NB4 (cell line): ENCODE measurements at regions not wholly inside any gene's neighbourhood (a gene's known extent, or its start where the extent isn't known, plus 50 kb on each side); places are given as distances from the start of the nearest gene placed in this dataset.

ENCODE experiments used
- MAX ChIP-seq: IDR thresholded peaks from 2 replicates; pipeline ENCODE4 v1.6.1; 2011; ENCODE audit warnings: low read depth, low read length
- TF ChIP-seq, protein P1 (sequence below): IDR thresholded peaks from one replicate; pipeline ENCODE4 v1.5.1; 2012; ENCODE audit warnings: low read depth, low read length

GRCh38 chr6:14806101-14806500, 439.8 kb upstream of the JARID2 start:
- TF ChIP-seq MAX, result no peak
- TF ChIP-seq, protein P1, sequence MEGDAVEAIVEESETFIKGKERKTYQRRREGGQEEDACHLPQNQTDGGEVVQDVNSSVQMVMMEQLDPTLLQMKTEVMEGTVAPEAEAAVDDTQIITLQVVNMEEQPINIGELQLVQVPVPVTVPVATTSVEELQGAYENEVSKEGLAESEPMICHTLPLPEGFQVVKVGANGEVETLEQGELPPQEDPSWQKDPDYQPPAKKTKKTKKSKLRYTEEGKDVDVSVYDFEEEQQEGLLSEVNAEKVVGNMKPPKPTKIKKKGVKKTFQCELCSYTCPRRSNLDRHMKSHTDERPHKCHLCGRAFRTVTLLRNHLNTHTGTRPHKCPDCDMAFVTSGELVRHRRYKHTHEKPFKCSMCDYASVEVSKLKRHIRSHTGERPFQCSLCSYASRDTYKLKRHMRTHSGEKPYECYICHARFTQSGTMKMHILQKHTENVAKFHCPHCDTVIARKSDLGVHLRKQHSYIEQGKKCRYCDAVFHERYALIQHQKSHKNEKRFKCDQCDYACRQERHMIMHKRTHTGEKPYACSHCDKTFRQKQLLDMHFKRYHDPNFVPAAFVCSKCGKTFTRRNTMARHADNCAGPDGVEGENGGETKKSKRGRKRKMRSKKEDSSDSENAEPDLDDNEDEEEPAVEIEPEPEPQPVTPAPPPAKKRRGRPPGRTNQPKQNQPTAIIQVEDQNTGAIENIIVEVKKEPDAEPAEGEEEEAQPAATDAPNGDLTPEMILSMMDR, result no peak
